DMS 273 (cell line): ENCODE measurements at regions not wholly inside any gene's neighbourhood (a gene's known extent, or its start where the extent isn't known, plus 50 kb on each side); places are given as distances from the start of the nearest gene placed in this dataset.
"Not testable (repeated sequence)": the region's sequence is repeated elsewhere in the genome, so short reads cannot be mapped to it uniquely, and the experiment has no call there.

ENCODE experiments used
- DNase-seq: peaks from one replicate; lab custom pipeline; 2025; ENCODE audit not compliant: unreplicated experiment; lab: John Stamatoyannopoulos, UW

- no peak for DNase-seq
Measured at GRCh38 chr3:176357891-176358290, 839.4 kb downstream of the TBL1XR1 start.

DNA sequence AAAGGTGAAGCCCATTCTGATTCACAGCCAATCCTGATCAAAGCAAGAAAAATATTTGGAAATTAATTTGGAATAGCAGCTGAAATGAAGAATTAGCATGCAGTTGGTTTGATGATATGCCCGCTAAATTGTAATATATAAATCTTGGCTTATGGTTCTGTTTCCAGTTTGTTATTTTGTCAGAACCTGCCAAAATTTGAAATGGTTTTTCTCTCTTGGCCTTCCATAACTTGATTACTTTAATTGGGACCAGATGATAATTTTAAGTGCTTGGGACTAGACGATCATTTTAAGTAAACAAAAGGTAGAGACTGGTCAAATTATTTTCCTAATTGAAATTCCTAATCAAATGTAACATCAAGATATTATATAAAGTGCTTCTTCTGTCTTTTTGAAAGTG, 842.4 kb downstream of the TBL1XR1 start:
- DNase-seq = no peak

DNA sequence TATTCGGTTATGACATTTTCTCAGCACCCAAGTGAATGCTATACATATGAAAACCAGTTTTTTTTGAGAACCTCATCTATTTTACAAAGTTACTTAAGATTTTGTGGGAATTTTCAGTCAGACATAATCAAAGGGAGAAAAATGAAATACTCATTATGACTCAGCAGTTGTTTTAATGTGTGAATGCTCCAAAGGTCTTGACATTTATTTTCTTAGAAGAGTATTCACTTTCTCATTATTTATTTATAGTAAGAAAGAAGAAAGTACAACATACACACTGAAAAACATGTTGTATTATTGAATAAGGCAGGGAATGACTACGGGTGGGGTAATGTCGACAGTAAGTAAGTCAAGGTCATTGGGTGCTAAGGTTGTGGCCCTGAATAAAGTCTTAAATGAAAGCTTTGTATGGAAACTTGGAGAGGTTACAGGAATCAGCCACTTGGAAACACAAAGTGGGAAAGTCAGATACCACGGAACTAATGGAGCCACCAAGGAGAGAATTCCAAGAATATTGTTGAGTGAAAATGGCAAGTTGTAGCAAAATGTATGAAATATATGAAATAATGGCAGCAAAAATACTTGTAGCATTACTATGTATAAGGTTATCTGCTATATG, 844.5 kb downstream of the TBL1XR1 start:
- DNase-seq = no peak

DNA sequence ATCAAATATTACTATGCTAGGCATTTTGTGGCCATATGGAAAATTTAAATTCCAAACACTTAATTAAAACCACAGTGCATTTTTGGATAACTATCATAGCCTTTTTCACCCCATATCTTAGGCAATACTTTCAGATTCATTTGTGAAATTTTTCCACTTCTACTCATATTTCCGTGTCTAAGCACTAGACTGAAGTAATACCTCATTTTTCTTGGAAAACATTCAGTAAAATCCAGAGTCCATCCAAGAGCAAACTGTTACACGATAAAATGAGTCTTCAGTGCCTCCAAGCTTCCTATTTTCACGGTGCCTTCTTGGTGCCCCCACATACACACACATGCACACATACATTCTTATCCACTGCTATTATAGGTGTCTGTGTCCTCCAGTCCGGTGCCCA, 845.9 kb downstream of the TBL1XR1 start:
- no peak for DNase-seq

- no peak for DNase-seq
Measured at GRCh38 chr3:176349706-176350105, 847.6 kb downstream of the TBL1XR1 start.

- DNase-seq = no peak
Measured at GRCh38 chr3:176347424-176348146, 849.7 kb downstream of the TBL1XR1 start.

- no peak for DNase-seq
Measured at GRCh38 chr3:176341963-176342362, 855.3 kb downstream of the TBL1XR1 start.

DNA sequence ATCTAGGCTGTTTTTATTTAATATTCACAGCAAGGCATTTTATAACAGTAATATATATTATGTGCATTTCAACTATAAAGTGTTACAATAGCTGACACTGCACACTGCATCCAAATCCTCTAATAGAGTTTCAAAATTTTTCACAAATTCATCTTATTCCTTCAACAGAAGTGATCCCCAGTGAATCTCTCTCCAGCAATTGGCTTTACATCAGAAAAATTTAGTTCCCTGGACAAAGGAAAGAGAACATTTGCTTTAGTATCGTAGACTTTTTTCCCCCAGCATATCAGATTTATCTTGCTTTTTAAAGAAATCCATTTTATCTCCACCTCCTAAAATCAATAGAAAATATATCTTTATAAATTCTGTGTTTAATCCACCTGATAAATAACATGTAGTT, 868.6 kb downstream of the TBL1XR1 start:
- DNase-seq = no peak

GRCh38 chr3:176328198-176328597, 869.1 kb downstream of the TBL1XR1 start:
- no peak for DNase-seq

- not testable (repeated sequence) for DNase-seq
Measured at GRCh38 chr3:176326894-176327490, 870.3 kb downstream of the TBL1XR1 start.

- DNase-seq = not testable (repeated sequence)
Measured at GRCh38 chr3:176321532-176321931, 875.8 kb downstream of the TBL1XR1 start.

DNA sequence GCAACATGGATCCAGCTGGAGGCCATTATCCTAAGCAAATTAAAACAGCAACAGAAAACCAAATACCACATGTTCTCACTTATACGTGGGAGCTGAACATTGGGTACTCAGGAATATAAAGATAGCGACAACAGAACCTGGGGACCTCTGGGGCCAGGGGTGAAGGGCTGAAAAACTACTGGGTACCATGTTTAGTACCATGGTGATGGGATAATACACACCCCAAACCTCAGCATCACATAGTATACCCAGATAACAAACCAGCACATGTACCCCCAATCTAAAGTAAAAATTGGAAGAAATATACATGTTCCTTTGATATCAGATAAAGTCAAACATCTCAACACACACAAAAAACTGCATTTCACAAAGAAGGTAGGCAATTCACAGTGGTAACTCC, 876.2 kb downstream of the TBL1XR1 start:
- DNase-seq = no peak

GRCh38 chr3:176313426-176313825, 883.9 kb downstream of the TBL1XR1 start:
- DNase-seq = no peak

DNA sequence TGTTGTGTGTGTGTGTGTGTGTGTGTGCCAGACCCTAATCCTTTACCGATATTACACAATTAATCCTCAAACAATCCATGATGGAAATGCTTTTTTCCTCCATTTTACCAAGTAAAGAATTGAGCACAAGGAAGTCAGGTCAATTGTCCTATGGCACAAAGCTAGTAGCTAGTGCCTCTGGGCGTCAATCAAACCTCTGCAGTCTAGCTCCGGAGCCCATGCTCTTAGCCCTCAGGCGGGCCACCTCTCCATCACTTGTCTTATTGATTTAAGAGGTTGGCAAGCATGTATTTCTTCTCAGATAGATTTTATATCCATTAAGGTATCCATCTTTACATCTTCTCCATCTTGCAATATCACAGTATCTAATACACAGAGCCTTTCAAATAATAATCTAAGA, 886.6 kb downstream of the TBL1XR1 start:
- DNase-seq = no peak

DNA sequence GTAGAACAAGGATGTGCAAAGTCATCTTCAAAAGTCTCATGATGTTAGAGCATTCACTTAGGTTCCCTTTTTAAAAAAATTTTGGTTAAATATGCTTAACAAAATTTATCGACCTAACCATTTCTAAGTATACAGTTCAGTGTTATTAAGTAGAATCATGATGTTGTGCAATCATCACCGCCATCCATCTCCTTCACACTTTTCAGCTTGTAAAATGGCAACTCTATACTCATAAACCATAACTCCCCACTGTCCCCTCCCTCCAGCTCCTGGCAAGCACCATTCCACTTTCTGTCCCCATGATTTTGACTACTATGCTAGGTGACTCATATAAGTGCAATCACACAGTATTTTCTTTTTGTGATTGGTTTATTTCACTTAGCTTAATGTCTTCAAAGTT, 895.0 kb downstream of the TBL1XR1 start:
- DNase-seq = no peak

GRCh38 chr3:176296066-176296597, 901.1 kb downstream of the TBL1XR1 start:
- no peak for DNase-seq

DNA sequence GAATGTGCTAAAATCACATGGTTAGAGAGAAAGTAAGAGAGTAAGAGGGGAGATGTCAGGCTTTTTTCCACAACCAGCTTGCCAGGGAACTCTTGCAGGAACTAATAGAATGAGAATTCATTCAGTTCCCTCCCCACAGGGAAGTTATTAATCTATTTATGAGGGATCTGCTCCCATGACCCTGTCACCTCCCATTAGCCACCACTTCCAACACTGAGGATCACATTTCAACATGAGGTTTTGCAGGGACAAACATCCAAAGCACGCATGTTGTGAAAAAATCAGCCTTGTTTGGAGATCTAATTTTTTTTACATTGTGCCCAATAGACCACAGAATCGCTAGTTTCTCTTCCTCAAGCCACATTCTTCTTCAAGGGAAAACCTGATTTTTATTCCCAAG, 904.0 kb downstream of the TBL1XR1 start:
- DNase-seq = no peak

GRCh38 chr3:176286476-176287085, 910.7 kb downstream of the TBL1XR1 start:
- DNase-seq = no peak

- no peak for DNase-seq
Measured at GRCh38 chr3:176275538-176275937, 921.7 kb downstream of the TBL1XR1 start.

GRCh38 chr3:176275113-176275512, 922.2 kb downstream of the TBL1XR1 start:
- no peak for DNase-seq

- no peak for DNase-seq
Measured at GRCh38 chr3:176274161-176274560, 923.1 kb downstream of the TBL1XR1 start.

DNA sequence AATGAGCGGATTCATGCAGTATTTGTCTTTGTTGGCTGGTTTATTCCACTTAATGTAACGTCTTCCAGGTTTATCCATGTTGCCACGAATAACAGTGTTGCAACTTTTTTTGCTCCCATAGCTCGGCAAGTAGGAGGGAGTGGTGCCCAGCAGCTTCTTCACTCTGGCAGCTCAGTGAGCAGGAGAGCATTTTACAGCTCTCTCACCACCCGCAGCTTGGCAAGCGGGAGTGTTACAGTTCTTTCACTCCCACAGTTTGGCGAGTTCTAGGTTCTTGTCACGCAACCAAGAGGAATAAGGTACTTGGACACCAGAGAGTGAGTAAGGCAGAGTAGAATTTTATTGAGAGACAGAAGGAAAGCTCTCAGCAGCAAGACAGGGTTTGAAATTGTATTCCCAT, 935.2 kb downstream of the TBL1XR1 start:
- no peak for DNase-seq
